ENCODE measurements at regions not wholly inside any gene's neighbourhood (a gene's known extent, or its start where the extent isn't known, plus 50 kb on each side); places are given as distances from the start of the nearest gene placed in this dataset.

DNA sequence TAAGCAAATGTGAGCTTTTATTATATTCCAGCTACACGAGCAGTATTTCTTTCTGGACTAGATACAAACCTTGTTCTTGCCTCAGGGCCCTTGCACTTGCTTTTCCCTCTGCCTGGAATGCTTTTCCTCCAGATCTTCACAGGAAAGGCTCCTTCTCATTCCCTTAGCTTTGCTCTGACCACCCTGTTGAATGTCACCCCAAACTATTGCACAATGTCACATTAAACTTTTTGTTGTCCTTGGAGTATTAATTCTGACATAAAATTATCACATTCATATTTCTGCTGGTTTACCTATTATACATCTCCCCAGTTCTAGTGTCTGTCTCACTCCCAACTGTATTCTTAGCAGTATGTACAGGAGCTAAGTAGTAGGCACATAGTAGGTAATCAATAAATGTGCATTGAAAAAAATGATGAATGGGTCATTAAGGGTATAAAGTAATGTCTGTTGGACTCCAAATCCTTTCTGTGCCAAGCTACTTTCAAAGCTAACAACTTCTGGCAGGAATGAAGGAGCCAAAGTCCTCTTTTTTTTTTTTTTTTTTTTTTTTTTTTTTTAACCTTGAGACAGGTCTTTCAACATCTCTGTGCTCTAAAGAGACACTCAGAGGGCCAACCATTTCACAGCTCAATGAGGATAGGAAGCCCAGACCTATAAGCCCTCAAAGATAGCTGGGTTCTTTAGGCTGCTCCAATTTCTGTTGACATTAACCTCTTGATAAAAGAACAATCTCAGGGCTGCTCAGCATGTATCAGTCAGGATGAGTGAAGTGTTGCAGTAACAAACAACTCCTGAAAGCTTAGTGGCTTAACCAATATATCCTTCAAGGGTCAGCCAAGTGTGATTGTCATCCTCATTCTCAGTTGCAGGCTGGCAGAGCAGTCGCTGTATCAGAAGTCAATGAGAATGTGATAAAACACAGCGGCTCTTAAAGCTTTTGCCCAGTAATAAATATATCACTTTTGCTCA, 424.4 kb upstream of the TBX3 start:
- in situ Hi-C loops (cut with MboI; ENCODE audit: low sequenced_read_pairs): no loop called here

- in situ Hi-C loops (cut with MboI; ENCODE audit: low sequenced_read_pairs): no loop called here
Measured at GRCh38 chr12:115103884-115104883, 420.2 kb upstream of the TBX3 start.

GRCh38 chr12:115102450-115102849, 418.5 kb upstream of the TBX3 start:
- in situ Hi-C loops (cut with MboI; ENCODE audit: low sequenced_read_pairs): no loop called here

GRCh38 chr12:115101520-115101919, 417.5 kb upstream of the TBX3 start:
- in situ Hi-C loops (cut with MboI; ENCODE audit: low sequenced_read_pairs): no loop called here

DNA sequence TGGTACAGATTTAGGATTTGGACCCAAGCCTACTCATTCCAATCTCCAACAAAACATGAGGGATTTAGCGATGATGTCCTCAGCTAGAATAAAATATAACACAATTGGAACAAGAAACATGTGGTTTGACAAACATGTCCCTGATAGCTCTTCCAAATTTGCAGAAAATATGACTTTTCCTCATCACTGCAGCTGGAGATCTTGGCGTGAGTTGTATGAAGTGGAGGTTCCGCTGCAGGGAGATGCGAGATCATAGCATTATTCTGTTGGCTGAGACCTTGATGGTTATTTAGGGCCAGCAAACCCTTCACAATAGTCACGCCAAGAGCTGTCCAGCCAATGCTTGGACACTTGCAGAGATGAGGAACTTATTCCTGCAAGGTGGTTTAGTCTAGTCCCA, 413.4 kb upstream of the TBX3 start:
- in situ Hi-C loops (cut with MboI; ENCODE audit: low sequenced_read_pairs): no loop called here

DNA sequence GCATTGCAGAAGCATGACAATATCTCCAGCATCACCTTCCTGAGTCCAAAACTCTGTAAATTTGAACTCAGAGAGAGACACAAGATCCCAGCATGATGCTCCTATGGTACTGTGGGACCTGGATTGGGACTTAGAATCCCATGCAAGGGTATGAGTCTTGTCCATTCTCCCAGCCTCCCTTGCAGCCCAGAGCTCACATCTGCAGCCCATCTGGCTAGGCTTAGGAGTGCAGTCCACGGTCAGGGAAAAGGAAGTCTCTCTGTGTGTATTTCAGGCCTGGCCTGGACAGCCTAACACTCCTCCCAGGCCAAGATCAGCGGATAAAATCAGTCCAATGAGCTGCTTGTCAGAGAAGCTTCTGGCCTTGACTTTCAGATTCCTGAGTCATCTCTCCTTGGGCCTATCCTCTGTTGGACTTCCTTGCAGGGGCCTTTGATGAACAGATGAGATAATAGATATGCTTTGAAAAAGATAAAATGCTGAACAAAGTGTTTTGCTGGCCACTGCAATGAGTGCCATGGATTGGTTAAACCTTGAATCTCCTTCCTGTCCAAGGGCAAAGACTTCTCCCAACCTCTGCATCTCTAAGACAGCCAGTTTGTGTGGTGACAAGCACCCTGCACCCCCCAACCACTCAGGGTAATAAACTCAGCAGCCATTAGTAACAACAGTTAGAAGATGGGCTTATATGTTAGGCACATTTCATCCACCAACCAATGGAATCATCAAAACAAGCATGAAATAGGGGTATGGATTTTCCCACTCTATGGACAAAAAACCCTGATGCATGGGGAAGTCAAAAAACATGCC, 412.8 kb upstream of the TBX3 start:
- in situ Hi-C loops (cut with MboI; ENCODE audit: low sequenced_read_pairs): no loop called here

- in situ Hi-C loops (cut with MboI; ENCODE audit: low sequenced_read_pairs): no loop called here
Measured at GRCh38 chr12:115095073-115095748, 411.2 kb upstream of the TBX3 start.

- in situ Hi-C loops (cut with MboI; ENCODE audit: low sequenced_read_pairs): no loop called here
Measured at GRCh38 chr12:115094163-115094816, 410.3 kb upstream of the TBX3 start.

DNA sequence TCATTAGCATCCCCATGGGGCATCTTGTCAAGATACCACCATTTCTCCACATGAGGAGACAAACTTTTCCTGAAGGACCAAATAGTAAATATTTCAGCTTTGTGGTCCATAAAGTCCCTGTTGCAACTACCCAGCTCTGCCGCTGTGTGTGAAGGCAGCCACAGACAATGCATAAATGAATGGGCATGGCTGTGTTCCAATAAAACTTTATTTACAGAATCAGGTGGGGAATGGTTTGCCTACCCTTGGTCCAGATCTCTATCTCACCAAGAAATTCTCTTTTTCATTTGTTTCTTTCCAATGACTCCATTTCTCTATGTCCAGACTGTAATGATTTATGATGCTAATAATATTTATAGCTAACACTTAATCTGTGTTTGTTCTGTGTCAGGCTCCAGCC, 409.3 kb upstream of the TBX3 start:
- in situ Hi-C loops (cut with MboI; ENCODE audit: low sequenced_read_pairs): no loop called here

DNA sequence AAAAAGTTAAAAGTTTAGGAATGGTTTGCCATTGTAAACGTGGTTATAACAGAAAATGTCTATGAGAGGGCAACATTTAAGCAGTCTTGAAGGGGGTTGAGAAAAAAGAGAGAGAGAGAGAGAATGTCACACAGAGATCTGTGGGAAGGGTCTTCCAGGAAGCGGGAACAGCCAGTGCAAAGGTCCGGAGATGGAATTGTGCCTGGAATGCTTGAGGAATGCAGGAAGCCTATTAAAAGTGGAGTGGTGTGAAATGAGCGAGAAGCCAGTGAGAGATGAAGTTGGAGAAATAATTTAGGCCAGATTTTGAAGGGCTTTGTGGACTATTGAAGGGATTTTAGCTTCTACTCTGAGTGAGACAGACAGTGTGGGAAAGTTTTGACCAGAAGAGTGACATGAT, 406.8 kb upstream of the TBX3 start:
- in situ Hi-C loops (cut with MboI; ENCODE audit: low sequenced_read_pairs): no loop called here

GRCh38 chr12:115088995-115089841, 405.2 kb upstream of the TBX3 start:
- in situ Hi-C loops (cut with MboI; ENCODE audit: low sequenced_read_pairs): no loop called here

- in situ Hi-C loops (cut with MboI; ENCODE audit: low sequenced_read_pairs): no loop called here
Measured at GRCh38 chr12:115088328-115088994, 404.5 kb upstream of the TBX3 start.

- in situ Hi-C loops (cut with MboI; ENCODE audit: low sequenced_read_pairs): no loop called here
Measured at GRCh38 chr12:115085594-115085993, 401.6 kb upstream of the TBX3 start.

DNA sequence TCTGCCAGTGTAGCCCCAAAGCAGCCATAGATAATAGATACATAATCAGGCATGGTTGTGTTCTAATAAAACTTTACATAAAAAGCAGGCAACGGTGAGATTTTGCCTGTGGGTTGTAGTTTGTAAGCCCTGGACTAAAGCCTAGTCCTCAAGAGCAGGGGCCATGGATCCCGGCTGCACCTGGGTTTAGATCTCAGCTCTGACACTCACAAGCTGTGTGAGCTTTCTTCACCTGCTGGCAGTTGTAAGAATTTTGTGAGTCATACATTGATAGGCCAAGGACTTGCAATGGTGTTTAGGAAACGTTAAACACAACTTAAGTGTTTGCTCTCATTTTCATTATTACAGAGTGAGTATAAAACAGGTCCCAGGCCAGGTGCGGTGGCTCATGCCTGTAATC, 395.8 kb upstream of the TBX3 start:
- in situ Hi-C loops (cut with MboI; ENCODE audit: low sequenced_read_pairs): no loop called here

DNA sequence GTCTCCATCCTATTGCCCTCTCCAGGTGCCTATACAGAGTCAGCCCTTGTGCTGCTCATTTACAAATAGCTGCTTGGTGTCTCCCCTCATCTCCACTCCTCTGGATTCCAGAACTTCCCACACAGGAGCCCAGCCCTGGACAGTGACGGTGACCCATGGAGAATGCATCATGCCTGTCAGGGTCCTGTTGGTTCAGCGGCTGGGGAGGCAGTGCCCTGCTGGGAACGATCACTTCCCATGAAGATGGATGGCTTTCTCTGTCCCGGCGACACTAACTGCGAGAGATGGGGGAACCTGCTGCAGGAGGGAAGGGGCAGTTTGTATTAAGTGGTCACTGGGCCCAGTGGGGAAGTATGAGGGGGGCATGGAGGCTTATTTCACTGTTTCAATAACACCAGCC, 395.0 kb upstream of the TBX3 start:
- in situ Hi-C loops (cut with MboI; ENCODE audit: low sequenced_read_pairs): no loop called here

- in situ Hi-C loops (cut with MboI; ENCODE audit: low sequenced_read_pairs): no loop called here
Measured at GRCh38 chr12:115078334-115078733, 394.4 kb upstream of the TBX3 start.

DNA sequence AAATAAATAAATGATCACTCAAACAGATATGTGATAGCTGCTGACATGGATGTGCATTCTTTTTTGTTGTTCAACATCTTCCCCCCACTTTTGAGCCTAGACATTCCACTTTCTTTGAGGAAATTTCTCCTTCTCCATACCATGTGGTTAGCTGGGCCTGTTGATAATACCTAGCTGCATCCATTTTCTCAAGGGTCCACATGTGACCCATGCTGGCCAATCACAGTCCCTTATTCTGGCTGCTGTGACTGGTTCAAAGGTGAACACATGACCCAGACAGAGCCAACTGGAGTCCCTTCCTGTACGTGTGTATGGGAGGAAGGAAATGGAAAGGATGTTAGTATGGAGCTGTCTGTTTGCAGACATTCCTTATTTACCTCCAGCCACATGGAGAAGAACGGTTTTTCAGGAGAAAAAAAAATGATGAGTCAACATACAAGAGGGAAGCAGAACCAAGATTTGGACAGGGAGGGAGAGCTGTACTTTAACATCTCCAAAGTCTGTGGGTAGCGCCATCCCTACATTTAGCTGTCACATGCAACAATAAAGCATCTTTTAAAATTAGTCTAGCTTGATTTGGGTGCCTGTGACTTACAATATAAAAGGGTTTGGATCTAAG, 391.7 kb upstream of the TBX3 start:
- in situ Hi-C loops (cut with MboI; ENCODE audit: low sequenced_read_pairs): no loop called here

DNA sequence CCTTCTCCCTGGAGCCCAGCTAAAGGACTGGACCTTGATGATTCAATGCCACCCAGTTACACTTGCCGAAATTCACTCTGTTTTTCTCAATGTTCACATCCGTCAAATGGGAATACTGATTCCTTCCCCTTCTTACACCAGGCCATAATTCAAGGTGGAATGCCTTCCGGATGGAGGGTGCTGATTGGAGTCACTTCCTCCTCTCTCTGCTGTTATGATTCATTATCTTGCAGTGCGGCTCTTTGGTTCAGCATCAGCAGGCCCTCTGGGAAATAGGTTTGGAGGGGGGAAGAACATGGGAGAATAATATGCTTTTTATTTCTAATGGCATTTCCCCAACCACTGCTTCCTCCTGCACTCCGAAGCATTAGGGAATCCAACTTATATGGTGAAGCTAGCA, 390.6 kb upstream of the TBX3 start:
- in situ Hi-C loops (cut with MboI; ENCODE audit: low sequenced_read_pairs): no loop called here

Data from HL-60/S4 (cell line).